Astrocyte (in vitro differentiated cells and primary cell): ENCODE measurements at regions not wholly inside any gene's neighbourhood (a gene's known extent, or its start where the extent isn't known, plus 50 kb on each side); places are given as distances from the start of the nearest gene placed in this dataset.

Experiments used
- EZH2 ChIP-seq: IDR thresholded peaks from 2 replicates; pipeline ENCODE4 v1.6.1; 2012; ENCODE audit warnings: mild to moderate bottlenecking, low read length, inconsistent platforms; ENCODE audit not compliant: insufficient read depth
- TF ChIP-seq, protein P1 (sequence below): IDR thresholded peaks from 2 replicates; pipeline ENCODE4 v1.5.1; 2011; ENCODE audit warnings: low read depth, mild to moderate bottlenecking, inconsistent platforms, low read length, moderate library complexity; ENCODE audit not compliant: insufficient read depth

DNA sequence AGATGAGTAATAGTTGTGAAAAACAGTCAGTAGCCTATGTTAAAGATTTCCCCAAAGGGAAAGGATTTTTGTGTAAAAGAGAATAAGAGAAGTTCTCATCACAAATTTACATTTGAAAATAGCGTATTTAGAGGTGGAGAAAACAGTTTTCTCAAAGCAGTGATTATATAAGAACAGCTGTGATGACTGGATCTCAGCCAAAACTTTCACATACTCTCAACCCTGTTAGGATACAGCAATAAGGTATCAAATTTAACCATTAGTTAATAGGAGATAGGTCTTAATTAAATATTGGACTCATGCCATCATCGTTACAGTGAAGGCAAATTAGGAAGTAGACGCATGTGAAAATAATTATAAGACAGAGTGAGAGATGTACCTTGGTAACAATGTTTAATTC, 622.7 kb downstream of the PCDH18 start:
- TF ChIP-seq, protein P1, sequence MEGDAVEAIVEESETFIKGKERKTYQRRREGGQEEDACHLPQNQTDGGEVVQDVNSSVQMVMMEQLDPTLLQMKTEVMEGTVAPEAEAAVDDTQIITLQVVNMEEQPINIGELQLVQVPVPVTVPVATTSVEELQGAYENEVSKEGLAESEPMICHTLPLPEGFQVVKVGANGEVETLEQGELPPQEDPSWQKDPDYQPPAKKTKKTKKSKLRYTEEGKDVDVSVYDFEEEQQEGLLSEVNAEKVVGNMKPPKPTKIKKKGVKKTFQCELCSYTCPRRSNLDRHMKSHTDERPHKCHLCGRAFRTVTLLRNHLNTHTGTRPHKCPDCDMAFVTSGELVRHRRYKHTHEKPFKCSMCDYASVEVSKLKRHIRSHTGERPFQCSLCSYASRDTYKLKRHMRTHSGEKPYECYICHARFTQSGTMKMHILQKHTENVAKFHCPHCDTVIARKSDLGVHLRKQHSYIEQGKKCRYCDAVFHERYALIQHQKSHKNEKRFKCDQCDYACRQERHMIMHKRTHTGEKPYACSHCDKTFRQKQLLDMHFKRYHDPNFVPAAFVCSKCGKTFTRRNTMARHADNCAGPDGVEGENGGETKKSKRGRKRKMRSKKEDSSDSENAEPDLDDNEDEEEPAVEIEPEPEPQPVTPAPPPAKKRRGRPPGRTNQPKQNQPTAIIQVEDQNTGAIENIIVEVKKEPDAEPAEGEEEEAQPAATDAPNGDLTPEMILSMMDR: no peak
- no peak for TF ChIP-seq EZH2
